GM10248 (cell line): ENCODE measurements at regions not wholly inside any gene's neighbourhood (a gene's known extent, or its start where the extent isn't known, plus 50 kb on each side); places are given as distances from the start of the nearest gene placed in this dataset.

ENCODE experiments used
- CTCF ChIA-PET: fragments of 300-600 bp; sonication (Branson Sonifier 250); formaldehyde crosslinking; extraction: SDS; loops from one replicate; lab custom pipeline; 2021; ENCODE audit warnings: antibody characterized with exemption; lab: Yijun Ruan, JAX
- POLR2A ChIA-PET: fragments of 350-650 bp; sonication (Branson Sonifier 250); formaldehyde crosslinking; extraction: SDS; loops from one replicate; lab custom pipeline; 2020; ENCODE audit warnings: antibody characterized with exemption; lab: Yijun Ruan, JAX
- DNase-seq: peaks from one replicate; pipeline ENCODE4 v3.0.0; 2012; ENCODE audit errors: extremely low spot score
- CTCF ChIP-seq: IDR thresholded peaks from 2 replicates; pipeline ENCODE4 v1.5.1; 2012; ENCODE audit warnings: mild to moderate bottlenecking, low read depth; ENCODE audit errors: extremely low read depth, missing control alignments, control extremely low read depth

GRCh38 chr3:10570196-10570946 is 65.0 kb upstream of the ATP2B2 start:
- TF ChIP-seq CTCF, result no peak
- CTCF ChIA-PET, result interaction anchor here (3.1 kb wide), 1 partner anchor 12 kb away, joined by 6 read pairs; no protein-coding TSS in a partner anchor
- no peak for DNase-seq
- POLR2A ChIA-PET, result no interaction called here

DNA sequence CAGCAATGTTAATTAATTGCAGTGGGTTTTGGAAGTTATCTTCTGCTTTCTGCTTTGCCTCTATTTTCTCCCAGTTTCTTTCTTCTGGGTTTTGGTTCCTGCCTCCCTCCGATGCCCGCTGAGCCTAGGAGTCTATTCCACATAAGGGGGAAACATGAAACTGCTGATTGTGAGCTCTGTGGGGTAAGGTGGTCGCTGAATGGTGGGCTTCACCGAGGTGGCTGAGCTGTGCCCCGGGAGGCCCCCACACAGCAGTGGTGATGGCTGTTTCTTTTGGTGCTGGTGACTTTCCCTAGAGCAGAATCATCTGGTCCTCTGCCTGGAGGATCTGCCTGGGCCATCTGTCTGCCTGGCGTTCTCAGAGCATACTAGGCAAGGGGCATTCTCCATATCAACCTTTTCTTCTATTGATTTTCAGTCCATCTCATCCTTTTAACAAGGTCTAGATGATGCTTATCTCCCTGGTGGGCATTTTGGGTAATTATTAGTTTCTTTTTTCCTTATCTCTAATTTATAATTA is 68.8 kb upstream of the ATP2B2 start:
- DNase-seq, result no peak
- CTCF ChIA-PET, result no interaction called here
- POLR2A ChIA-PET, result no interaction called here
- TF ChIP-seq CTCF, result no peak

- ChIA-PET CTCF (no interaction called here), POLR2A (no interaction called here)
- no peak for DNase-seq
- no peak for TF ChIP-seq CTCF
Observed at GRCh38 chr3:10575601-10576160, 70.3 kb upstream of the ATP2B2 start.

DNA sequence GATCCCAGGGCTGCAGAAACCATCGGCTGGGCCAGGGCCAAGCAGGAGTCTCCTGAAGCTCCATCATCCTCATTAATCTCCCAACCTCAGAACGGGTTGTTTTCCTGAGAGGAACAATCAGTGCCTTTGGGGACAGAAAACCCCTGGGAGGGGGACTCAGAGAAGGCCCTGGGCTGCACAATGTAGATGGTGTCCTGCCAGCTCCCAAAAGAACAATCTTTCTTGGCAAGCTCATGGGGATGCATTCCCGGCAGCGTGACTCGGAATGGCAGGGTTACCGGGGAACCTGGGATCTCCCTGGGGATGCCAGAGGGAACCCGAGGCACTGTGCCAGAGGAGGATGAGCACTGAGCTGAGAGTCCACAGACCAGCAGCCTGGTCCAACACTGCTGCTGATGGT is 72.1 kb upstream of the ATP2B2 start:
- no peak for DNase-seq
- TF ChIP-seq CTCF, result no peak
- ChIA-PET CTCF (no interaction called here), POLR2A (interaction anchor here (0.6 kb wide), 1 partner anchor 102 kb away, joined by 4 read pairs; no protein-coding TSS in a partner anchor)

- no peak for DNase-seq
- ChIA-PET CTCF (no interaction called here), POLR2A (no interaction called here)
- TF ChIP-seq CTCF, result no peak
Observed at GRCh38 chr3:10580426-10580825, 75.0 kb upstream of the ATP2B2 start.

- ChIA-PET CTCF (no interaction called here), POLR2A (no interaction called here)
- TF ChIP-seq CTCF, result no peak
- no peak for DNase-seq
Observed at GRCh38 chr3:10581251-10581650, 75.9 kb upstream of the ATP2B2 start.
